Upper lobe of right lung (tissue), 1 donor: ENCODE measurements at regions not wholly inside any gene's neighbourhood (a gene's known extent, or its start where the extent isn't known, plus 50 kb on each side); places are given as distances from the start of the nearest gene placed in this dataset.
"Not testable (repeated sequence)": the region's sequence is repeated elsewhere in the genome, so short reads cannot be mapped to it uniquely, and the experiment has no call there.

Experiments used
- ATAC-seq: fragments of 200-7000 bp; cut with Tn5 transposase; one replicate; pipeline ENCODE4 v1.9.1; 2020; ENCODE audit warnings: mild to moderate bottlenecking, moderate library complexity
- DNase-seq: peaks from one replicate; pipeline ENCODE4 v3.0.0-alpha.2; 2020
- H3K27ac ChIP-seq: fragments of 200-600 bp; one replicate; pipeline ENCODE4 v1.8.0; 2022
- H3K27me3 ChIP-seq: fragments of 200-600 bp; one replicate; pipeline ENCODE4 v1.8.0; 2022; ENCODE audit warnings: mild to moderate bottlenecking
- H3K36me3 ChIP-seq: fragments of 200-600 bp; one replicate; pipeline ENCODE4 v1.8.0; 2022
- H3K4me1 ChIP-seq: fragments of 200-600 bp; one replicate; pipeline ENCODE4 v1.8.0; 2022
- H3K4me3 ChIP-seq: fragments of 200-600 bp; one replicate; pipeline ENCODE4 v1.8.0; 2022; ENCODE audit warnings: mild to moderate bottlenecking
- H3K9me3 ChIP-seq: fragments of 200-600 bp; one replicate; pipeline ENCODE4 v1.8.0; 2022
- intact Hi-C: fragments of 100-400 bp; cut with DNase I; formaldehyde crosslinking; loops from one replicate; pipeline ENCODE4 v1.11.0; 2022
- TF ChIP-seq, protein P1 (sequence below): fragments of 200-600 bp; IDR thresholded peaks from one replicate; pipeline ENCODE4 v1.8.0; 2022; ENCODE audit warnings: antibody characterized with exemption
- donor health status: DM: no; HTN: yes; CAD: no; lungs with severe emphysema.

DNA sequence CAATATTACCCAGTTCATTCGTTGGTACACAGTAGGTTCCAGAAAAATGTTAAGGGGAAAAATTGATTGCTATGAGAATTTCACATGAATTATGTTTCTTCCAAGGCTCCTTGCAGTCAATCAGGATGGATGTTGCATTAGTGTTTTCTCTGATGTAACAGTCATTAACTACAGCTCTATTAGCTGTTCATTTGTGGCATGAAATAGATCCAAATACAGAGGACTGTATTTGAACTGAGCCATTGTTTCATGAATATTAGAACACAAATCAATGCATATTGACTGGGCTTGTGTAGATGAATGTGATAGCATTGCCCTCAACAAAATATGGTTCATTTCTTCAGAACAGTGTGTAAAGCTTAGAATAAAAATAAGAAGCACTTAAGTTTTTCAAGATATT lies 203.0 kb upstream of the SGO1 start:
- Histone ChIP-seq H3K4me1 (no peaks in the 10 kb centered on the region), H3K4me3 (no peak overlapping the region), H3K36me3 (no peaks in the 10 kb centered on the region), H3K27me3 (no peaks in the 10 kb centered on the region), H3K9me3 (no peaks in the 10 kb centered on the region), H3K27ac (no peak overlapping the region)
- intact Hi-C loops, result no loop called here
- no peak for ATAC-seq
- no peak for DNase-seq
- TF ChIP-seq, protein P1, sequence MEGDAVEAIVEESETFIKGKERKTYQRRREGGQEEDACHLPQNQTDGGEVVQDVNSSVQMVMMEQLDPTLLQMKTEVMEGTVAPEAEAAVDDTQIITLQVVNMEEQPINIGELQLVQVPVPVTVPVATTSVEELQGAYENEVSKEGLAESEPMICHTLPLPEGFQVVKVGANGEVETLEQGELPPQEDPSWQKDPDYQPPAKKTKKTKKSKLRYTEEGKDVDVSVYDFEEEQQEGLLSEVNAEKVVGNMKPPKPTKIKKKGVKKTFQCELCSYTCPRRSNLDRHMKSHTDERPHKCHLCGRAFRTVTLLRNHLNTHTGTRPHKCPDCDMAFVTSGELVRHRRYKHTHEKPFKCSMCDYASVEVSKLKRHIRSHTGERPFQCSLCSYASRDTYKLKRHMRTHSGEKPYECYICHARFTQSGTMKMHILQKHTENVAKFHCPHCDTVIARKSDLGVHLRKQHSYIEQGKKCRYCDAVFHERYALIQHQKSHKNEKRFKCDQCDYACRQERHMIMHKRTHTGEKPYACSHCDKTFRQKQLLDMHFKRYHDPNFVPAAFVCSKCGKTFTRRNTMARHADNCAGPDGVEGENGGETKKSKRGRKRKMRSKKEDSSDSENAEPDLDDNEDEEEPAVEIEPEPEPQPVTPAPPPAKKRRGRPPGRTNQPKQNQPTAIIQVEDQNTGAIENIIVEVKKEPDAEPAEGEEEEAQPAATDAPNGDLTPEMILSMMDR, result no peak

DNA sequence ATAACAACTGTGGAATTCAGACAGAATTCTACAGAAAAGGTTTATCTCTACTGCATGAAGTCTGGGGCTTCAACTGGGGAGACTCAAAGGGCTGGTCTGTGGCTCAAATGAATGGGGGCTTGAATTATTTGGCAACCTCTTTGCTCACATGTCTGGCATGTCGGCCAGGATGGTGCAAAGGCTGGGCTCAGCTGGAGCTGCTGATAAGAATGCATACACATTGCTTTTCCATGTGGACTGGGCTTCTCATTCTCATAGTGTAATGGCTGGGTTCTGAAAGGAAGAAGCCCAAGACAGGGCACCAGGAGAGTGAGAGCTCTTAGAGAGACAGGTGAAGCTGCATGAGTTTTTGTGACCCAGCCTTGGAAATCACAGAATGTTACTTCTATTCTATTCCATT lies 194.3 kb upstream of the SGO1 start:
- Histone ChIP-seq H3K36me3 (no peaks in the 10 kb centered on the region), H3K9me3 (no peaks in the 10 kb centered on the region), H3K27me3 (no peaks in the 10 kb centered on the region), H3K27ac (no peak overlapping the region), H3K4me3 (no peak overlapping the region), H3K4me1 (no peaks in the 10 kb centered on the region)
- intact Hi-C loops, result no loop called here
- ATAC-seq (no peak), DNase-seq (no peak)
- TF ChIP-seq, protein P1, result no peak

DNA sequence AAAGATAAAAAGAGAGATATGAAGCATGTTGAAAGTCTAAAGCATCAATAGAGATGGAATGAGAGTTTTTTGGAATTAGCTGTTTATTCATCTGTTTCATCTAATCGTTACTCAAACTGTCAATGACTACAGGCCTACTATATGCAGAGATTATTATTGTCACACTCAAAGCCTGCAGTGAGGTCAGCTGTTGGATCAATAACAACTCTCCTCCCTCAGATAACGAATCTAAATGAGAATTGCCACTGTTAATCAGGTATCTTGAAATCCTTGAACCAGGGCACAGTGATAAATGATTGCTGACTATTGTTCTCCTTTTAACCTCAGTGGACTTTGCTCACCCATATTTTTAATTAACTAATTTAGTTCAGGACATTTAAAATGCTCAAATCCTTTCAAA lies 192.3 kb upstream of the SGO1 start:
- H3K27me3 ChIP-seq, result no peaks in the 10 kb centered on the region
- no peak overlapping the region for H3K27ac ChIP-seq
- no peak overlapping the region for H3K4me3 ChIP-seq
- TF ChIP-seq, protein P1, result no peak
- H3K36me3 ChIP-seq, result no peaks in the 10 kb centered on the region
- no peak for ATAC-seq
- no peak for DNase-seq
- H3K9me3 ChIP-seq, result no peaks in the 10 kb centered on the region
- intact Hi-C loops, result no loop called here
- no peaks in the 10 kb centered on the region for H3K4me1 ChIP-seq

GRCh38 chr3:20376665-20377217 lies 190.7 kb upstream of the SGO1 start:
- Histone ChIP-seq H3K36me3 (no peaks in the 10 kb centered on the region), H3K27me3 (no peaks in the 10 kb centered on the region), H3K9me3 (no peaks in the 10 kb centered on the region), H3K27ac (no peak overlapping the region), H3K4me1 (no peaks in the 10 kb centered on the region), H3K4me3 (no peak overlapping the region)
- DNase-seq (no peak), ATAC-seq (no peak)
- TF ChIP-seq, protein P1, result no peak
- intact Hi-C loops, result no loop called here

GRCh38 chr3:20375302-20375701 lies 189.3 kb upstream of the SGO1 start:
- no peak for DNase-seq
- H3K4me1 ChIP-seq, result no peaks in the 10 kb centered on the region
- H3K27me3 ChIP-seq, result no peaks in the 10 kb centered on the region
- no peaks in the 10 kb centered on the region for H3K36me3 ChIP-seq
- TF ChIP-seq, protein P1, result no peak
- no peak overlapping the region for H3K4me3 ChIP-seq
- no peaks in the 10 kb centered on the region for H3K9me3 ChIP-seq
- H3K27ac ChIP-seq, result no peak overlapping the region
- intact Hi-C loops, result no loop called here
- ATAC-seq, result no peak

DNA sequence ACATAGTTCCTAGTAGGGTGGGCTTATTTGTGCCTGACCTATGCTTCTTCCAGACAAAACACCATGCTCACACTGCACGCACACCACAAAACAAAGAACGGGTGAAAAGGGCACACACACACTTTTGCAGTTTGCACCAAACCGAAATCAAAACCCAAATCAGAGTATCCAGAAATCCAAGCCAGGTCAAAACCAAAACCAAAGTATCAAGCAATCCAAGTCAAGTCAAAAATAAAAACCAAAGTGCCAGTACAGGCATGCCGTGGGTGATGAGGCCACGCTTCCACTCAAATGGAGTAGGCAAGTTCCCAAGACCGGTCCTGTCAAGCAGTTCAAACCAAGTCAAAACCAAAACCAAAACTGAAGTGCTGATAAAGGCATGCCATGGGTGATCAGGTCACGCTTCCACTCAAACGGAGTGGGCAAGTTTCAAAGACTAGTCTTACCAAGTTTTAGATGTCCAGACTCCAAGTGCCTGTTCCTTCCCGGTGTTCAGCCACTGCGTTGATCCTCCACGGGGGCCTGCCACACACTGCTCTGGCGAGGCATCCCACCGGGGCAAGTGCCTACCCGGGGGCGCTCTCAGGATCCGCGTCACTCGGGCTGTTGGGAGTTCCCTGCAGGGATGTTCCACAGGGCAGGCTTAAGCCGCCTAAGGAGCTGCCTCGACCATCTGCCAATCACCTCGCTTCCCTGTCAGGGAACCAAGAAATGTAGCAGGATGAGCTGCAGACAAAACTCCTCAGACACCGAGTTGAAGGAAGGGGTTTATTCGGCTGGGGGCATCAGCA lies 184.5 kb upstream of the SGO1 start:
- ATAC-seq, H3K36me3 ChIP-seq, DNase-seq, H3K4me1 ChIP-seq, H3K27ac ChIP-seq, H3K9me3 ChIP-seq, H3K27me3 ChIP-seq, intact Hi-C loops, H3K4me3 ChIP-seq: not testable (repeated sequence)
